GM21825 (cell line): ENCODE measurements at regions not wholly inside any gene's neighbourhood (a gene's known extent, or its start where the extent isn't known, plus 50 kb on each side); places are given as distances from the start of the nearest gene placed in this dataset.

Experiments
- ATAC-seq: cut with Tn5 transposase; IDR thresholded peaks from one replicate; pipeline ENCODE4 v1.9.1; 2021; ENCODE audit warnings: mild to moderate bottlenecking, moderate library complexity; ENCODE audit not compliant: unreplicated experiment

DNA sequence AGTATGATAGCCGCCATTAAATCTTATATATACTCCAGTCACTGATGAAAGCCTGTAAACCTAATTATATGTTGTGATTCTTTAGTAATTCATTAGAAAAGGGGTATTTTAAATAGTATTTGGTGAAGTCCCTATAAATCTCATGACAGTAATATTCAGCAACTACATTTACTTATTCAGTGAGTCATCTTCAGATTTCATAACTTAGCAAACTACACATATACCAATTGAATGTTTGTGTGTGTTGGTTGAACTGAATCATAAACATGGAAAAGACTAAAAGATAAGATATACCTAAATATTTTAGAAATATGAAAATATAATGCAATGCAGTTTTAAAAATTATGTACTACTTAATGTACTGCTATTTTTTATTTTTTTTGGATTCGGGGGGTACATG lies 1050.4 kb downstream of the MAT2B start:
- ATAC-seq = no peak

DNA sequence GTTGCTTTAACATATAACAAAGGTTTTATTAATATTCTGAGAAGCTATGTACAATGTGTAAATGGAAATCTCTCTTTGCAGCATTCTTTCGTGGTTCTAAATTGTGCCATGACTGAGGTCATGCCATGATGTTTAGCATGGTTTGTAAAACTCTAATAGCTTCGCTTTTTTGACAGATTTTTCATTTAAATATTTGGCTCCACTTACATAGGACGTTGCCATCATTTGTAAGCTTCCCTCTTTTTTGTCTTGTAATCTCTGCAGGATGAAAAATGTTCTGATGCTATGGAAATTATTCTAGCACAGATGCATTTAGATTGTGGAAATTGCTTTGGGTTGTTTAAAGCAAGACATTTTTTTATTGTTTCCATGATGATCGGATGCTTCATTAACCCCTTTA lies 1054.8 kb downstream of the MAT2B start:
- ATAC-seq = no peak

DNA sequence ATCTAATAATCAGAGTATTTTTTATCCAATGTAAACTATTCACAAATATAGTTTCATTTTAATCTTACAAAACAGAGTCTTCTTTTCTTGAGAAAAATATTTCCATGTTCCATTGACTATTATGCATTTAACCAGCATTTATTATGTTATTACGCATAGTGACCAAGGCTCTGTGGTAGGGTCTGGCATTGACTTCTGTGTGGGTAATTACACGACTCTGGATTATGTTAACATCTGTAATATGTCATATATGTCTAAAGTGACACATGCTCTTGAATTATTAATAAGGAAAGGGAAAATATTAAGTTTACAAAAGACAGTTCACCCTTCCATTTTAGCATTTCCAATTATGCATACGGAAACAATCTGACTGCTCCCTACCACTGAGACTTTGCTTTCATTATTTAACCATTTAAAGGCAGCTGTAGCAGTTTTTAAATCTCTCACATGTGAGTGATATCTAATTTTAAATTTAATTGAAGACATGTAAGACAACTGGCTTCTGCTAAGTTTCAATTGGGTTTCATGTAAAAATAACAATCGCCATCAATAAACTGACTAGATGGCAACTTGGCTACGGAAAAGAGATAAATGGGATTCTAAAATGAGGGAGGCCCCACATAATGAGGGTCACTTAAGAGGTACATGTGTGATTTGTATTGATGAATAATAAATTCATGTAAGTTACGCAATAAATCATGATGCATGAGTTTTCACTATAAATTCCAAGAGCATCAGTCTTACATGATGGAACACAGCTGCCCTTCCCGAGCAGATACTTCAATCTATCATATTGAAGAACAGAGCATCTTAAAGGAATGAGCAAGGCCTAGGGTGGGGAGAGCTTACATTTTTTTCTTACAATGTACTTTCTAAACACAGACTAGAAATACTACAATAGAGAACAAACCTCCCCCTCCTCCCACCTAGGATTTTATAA lies 1056.8 kb downstream of the MAT2B start:
- no peak for ATAC-seq

DNA sequence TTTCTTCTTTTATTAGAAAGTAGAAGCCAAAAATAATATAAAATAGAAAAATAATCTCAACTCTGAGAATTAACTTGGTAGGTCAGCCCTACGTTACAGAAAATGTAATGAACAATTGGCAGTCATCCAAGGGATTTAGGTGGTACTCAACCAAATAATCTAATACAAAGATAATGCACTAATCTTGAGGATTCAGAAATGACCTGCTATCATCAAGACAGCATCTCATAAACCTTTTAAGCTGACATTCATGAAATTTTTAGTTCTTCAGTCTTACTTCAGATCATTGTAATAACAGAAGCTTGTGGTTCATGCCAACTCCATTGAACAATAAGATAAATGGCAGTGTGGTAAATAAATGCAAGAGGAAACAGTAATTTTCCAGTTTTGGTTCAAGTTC lies 1058.0 kb downstream of the MAT2B start:
- ATAC-seq = no peak

DNA sequence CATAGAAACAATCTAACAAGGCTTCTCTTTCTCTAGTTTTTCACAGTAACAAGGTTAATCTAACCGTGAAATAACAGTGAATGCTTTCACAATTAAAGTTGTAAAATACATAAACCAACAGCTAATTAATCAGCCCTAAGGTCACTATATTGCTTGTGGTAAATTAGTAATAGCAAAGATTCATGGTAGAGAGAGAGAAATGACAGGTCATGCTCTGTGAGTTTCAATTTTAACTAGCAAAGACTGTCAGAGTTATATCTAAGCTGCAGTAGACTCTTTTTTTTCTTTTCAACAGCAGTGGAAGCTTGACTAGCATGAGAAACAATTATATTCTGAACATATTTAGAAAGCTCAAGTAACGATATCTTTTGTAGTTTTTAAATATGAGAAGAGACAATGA lies 1068.0 kb downstream of the MAT2B start:
- ATAC-seq = no peak

DNA sequence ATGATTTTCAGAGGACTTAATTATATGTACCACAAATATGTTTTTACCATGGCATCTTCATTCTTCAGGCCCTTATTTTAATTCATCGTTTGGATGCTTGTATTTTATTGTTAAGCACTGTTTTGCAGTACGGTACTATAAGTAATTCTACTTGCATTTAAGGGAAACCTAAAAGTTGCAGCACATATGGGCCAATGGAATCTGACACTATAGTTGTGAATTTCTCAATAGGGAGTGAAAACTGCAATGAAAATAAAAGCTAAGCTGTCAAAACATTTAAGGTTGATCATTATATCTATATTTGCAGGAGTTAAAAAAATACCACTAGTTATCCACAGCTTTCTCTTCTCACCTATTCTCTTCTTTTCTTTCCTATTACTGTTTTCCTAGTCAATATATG lies 1071.8 kb downstream of the MAT2B start:
- no peak for ATAC-seq

DNA sequence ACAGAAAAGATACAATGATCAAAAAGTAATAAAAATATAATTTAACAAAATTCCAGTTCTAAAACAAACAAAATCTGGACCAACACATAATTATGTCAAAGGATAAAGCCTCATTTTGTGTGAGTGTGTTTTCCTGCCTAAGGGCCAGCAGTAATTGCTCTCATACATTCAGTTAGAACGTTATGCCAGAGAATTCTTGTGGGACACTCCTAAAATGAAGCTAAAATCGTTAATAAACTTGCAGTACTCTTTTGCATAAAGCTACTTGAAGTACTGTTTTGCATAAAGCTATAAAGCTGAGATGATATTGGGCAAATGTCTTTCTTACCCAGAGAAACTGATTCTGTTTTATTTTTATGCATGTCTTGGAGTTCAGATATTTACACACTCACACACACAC lies 1072.3 kb downstream of the MAT2B start:
- ATAC-seq = no peak

DNA sequence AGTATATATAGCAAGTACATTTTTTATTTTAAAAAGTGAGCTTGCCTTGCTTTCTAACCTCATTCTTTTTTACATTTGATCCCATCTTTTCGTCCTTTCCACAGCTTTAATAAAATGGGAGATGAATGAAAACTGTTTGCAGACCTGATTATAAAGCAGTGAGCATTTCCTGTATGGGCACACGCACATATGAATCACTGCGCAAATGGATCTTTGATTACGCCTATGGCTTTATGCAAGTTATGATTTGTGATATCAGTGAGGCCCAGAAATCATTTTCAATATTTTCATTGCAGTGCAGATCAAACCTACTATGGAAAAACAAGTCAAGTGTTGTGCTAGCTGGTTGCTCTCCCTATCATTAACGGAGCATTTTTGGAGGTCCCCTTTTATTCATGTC lies 1073.0 kb downstream of the MAT2B start:
- no peak for ATAC-seq

DNA sequence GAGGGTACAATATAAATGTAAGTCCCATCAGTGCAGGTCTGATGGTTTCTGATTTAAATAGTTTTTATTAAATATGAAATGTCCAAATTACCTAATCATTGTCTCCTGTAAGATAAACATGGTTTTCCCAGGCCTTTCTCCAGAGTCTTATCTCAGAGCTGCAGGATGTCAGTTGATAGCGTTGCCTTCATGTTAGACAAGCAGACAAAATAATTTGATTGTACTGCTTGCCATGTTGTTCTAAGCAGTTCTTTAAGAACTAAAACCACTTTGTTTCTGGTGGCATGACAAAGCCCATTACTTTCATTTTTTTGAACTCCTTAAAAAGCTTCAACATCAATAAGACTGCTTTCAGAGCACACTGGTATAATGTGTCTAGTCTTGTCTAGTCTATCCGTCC lies 1073.5 kb downstream of the MAT2B start:
- no peak for ATAC-seq

DNA sequence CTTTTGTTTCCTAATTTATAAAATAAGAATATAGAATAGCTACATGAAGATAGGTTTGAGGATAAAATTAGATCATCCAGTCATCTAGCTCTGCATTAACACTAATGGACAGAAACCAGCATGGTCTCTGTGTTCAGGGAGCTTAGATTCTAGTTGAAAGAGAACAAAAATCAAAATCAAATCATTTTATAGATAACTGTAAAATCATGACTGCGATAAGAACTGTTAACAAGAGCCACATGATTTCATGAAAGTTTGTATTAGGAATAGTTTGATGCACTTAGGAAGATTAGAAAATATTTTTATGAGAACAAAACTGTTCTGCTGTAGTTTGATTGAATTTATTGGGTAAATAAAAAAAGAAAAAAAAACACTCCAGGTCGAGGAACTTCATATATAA lies 1074.7 kb downstream of the MAT2B start:
- ATAC-seq = no peak

DNA sequence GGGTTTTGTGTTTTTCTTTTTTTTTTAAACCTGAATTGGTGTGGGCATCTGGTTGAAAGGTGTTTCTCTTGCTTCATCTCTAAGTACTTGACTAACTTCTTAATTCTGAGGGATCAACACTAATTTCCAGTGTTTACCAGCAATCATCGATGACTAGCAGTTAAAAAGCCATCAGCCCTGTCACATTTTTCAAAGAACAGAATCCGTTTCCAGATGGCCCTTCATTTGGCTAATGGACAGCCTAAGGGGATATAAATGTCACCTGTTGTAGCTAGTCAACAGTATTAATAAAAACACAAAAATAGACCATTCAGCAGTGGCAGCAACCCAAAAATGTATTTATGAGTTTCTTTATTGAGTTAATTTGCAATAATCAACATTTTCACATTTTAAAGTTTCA lies 1076.5 kb downstream of the MAT2B start:
- no peak for ATAC-seq

DNA sequence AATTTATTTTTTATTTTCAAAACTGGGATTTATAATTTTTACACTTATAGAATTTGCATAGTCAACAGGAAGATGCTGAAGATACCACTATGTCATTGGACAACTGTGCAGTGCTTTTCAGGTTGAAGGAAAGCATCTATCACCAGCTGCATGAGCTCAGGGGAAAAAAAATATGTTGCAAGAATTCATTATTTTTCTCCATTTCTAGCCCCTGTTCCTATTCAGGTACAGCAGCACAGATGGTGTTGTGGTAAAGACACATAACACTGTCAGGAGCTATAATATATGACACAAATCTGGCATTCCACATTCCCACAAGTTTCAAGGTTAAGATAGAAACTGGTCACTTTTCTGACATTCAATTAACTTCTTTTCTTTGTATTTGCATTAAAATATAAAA lies 1088.6 kb downstream of the MAT2B start:
- no peak for ATAC-seq

DNA sequence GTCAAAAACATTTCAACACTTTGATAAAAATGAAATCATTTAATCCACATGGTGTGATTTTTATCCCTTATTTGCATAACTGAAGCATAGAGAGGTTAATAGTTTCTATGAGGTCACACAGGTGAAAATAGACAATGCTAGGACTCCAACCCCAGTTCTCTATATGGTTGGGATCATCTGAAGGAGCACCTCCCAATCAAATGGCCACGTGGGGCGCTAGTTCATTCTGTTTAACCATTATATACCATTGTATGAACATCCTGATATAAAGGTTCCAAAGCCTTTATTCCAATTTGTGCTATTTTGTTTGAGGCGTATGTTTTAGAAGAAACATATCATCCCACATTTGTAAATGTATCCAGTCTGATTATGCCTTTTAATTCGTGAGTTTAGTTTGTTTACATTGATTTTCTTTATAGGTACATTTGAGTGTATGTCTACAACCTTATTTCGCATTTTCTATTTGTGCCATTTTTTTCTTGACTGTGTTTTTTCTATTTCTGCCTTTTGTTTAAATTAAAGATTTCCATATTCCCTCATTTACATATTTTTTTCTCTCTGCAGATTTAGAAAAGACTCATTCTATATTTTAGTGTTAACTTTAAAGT lies 1092.0 kb downstream of the MAT2B start:
- no peak for ATAC-seq

DNA sequence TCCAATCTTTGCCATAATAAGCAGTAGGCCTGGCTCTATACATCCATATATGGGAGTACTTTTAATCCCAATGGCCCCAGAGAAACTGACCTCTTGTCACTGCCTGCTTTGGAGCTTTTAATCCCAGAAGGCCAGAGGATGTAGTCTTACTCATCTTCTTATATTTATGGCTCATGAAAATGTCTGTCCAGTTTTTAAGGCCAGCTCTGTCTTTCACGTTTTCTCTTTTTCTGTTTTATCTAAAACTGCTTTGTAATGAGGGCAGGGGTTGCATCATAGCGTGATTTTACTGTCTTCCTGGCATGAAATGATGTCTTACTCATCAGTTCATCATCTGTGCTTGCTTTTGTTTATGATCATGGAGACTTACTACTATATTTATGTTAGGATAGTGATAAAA lies 1094.9 kb downstream of the MAT2B start:
- no peak for ATAC-seq

DNA sequence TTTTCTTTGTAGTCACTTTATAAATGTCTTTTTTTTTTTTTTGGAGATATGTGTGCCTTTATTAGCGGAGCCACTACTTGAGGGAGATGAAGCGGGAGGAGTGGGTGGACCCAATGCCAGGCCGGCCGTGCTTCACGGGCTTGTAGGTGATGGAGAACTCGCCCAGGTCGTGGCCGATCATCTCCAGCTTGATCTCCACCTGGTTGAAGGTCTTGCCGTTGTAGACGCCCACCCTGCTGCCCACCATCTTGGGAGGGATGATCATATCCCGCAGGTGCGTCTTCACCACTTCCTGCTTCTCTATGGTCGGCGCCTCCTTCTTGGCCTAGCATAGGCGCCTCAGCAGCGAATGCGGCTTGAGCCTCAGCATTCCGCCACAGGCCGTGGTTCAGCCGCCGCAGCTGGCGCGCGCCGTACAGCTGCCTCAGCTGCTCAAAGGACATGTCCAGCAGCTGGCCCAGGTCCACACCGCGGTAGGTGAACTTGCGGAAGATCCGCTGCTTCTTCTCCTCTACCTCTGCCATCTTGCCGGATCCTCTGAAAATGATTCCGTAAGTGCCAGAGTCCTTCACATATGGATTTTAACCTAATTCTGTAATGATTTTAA lies 1095.6 kb downstream of the MAT2B start:
- ATAC-seq = no peak

DNA sequence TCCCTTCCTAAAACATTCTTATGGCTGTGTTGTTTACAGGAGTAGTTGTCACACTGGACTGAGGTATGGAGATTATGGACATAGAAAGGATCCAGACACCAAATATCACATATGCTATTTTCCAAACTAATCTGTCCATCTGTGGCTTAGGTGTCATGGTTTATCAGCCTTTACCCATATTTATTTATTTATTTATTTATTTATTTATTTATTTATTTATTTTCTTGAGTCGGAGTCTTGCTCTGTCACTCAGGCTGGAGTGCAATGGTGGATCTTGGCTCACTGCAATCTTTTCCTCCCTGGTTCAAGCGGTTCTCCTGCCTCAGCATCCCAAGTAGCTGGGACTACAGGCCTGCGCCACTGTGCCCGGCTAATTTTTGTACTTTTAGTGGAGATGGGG lies 1103.1 kb downstream of the MAT2B start:
- ATAC-seq = no peak

DNA sequence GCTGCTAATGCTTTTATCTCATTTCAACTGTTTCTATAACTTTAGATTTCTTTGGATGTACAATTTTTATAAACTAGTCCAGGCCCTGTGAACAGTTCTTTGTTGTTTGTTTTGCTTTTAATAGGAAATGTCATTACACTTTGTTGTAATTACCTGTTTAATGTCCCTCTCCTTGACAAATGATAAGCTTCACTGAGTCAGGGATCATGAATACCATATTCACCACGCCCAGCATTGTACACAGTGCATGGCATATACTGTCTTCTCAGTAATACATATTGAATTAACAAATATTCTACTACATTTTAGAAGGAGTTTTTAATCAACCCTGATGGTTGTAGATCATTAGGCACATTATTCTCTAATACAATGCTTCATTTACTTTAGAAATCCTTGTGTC lies 1105.0 kb downstream of the MAT2B start:
- ATAC-seq = no peak

DNA sequence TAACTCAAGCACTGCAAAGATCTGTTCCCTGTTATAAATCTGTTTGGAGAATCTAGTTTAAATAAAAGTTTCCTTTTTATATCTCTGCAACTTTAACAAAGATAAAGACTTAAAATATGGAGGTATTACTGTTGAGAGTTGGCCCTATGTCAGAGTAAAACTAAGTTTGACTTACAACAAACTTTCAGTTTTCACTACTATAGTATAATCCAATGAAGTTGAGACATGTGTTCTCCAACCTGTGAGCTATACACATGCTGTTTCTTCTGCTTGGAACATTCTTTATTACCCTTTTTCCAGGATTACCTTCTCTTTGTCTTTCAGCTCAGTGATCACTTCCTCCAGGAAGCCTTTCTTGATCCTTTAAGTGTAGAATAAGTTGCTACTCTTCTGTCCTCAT lies 1109.3 kb downstream of the MAT2B start:
- ATAC-seq = no peak

DNA sequence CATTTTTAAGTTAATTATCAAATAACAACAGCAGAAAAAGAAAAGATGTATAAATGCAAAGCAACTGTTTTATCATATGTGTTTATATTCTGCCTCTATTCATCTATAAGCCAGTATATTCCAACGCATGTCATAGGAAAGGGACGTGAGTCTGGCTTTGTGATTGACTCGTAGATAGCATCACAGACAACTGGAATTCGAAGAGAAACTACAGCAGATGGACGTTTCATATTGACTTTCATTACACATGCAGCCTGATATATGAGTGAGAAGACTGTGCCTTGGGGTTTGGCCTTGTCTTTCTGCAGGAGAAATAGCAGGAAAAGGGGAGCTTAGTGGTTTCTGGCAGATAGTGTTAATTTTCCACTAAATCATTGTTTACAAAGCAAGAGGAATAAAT lies 1111.9 kb downstream of the MAT2B start:
- no peak for ATAC-seq

DNA sequence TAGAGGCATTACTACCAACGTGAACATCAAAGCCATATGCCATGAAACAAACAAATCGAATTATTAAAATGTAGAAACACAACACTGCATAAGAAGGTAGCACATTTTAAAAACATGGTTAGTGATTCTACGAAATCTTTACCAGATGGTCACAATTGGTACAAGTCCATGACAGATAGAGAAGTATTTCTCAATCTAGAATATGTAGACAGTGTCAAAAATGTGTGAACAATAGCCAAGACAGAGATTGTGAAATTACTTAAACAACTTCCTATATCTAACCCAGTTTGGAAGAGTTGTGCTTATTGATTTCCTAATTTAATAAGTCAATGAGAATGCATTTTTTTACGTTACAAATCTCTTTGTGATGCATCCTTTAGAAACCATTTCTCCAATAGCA lies 1121.6 kb downstream of the MAT2B start:
- ATAC-seq = no peak

DNA sequence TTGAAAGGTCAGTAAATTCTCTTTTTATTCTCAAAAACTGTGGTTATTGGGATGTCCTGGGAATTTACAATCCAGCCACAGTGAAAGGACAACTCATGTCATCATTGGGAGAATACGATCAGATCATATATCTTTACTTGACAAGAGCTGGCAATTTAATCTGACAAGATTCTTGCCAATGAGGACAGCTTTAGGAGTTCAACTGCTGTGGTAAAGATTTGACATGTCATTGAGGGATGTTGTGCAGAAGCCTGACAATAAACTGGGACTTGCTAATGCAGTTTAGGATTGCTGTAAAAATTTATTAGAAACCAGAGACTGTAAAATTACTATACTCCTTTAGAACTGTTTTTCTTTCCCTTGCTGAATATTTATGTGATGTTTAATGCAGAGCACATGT lies 1131.0 kb downstream of the MAT2B start:
- ATAC-seq = no peak

DNA sequence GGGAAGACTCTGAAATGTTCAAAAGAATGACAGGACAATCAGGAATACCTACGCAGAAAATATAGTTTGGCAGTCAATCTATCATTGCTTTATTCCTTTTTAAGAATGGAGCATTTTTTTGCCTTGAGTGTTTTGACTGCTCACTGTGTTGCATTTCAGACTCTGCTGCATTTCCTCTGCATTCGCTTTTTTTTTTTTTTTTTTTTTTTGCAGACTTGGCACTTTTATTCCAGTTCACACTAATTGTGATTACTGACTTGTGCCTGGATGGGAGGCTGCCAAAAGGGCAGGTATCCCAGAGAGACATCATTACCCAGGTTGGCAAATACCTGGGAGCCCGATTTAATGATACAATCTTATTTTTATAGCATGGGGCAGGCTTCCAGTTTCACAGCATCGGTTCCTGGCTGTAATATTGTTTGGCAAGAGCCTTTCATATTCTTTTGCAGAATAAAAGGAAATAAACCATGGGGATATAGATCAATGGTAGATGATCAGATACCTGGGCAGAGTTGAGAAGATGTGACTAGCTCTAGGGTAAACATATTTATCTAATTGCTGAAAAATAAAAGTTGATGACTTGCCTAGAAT lies 1132.6 kb downstream of the MAT2B start:
- ATAC-seq = no peak
